Bronchial epithelial cell (primary cell): ENCODE measurements at regions not wholly inside any gene's neighbourhood (a gene's known extent, or its start where the extent isn't known, plus 50 kb on each side); places are given as distances from the start of the nearest gene placed in this dataset.

ENCODE experiments used
- DNase-seq: peaks from one replicate; pipeline ENCODE4 v3.0.0-alpha.2; 2010; ENCODE audit warnings: low read depth
- FAIRE-seq: peaks from 2 replicates; lab custom pipeline; 2011; peaks lifted over from hg19 to GRCh38; lab: Jason Lieb, UNC
- H3K27me3 ChIP-seq: 2 replicates; pipeline ENCODE4 v1.5.1; 2011; ENCODE audit warnings: low read length; ENCODE audit not compliant: control insufficient read depth, insufficient read depth
- H3K36me3 ChIP-seq: 2 replicates; pipeline ENCODE4 v1.5.1; 2011; ENCODE audit warnings: low read length; ENCODE audit not compliant: control insufficient read depth, insufficient read depth
- H3K4me3 ChIP-seq: 2 replicates; pipeline ENCODE4 v1.5.1; 2011; ENCODE audit warnings: mild to moderate bottlenecking, low read depth, low read length, control low read depth
- TF ChIP-seq, protein P1 (sequence below): IDR thresholded peaks from 2 replicates; pipeline ENCODE4 v1.5.1; 2011; ENCODE audit warnings: mild to moderate bottlenecking, moderate library complexity, low read length, control low read depth, inconsistent platforms; ENCODE audit not compliant: insufficient read depth, severe bottlenecking

DNA sequence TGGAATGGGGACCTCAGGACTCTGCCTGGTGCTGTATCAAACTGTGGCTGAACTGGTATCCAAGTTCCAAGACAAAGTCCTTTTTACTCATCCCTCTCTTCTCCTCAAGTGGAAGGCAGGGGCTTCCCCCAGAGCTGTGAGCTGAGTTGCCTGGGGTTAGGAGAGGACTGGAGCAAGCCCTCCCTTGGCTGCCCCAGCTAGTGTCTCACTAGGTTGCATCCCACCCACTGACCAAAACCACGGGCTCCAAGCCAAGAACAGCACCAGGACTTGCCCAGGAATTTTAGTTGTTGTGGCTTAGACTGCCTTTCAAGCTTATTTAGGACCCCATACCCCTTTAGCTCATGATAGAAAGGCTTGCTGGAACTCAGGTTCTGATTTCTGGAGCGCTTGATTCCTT, 158.7 kb upstream of the TNC start:
- no peak for FAIRE-seq
- Histone ChIP-seq H3K27me3 (no peaks in the 10 kb centered on the region), H3K36me3 (no peaks in the 10 kb centered on the region), H3K4me3 (no peak overlapping the region)
- no peak for DNase-seq
- TF ChIP-seq, protein P1, sequence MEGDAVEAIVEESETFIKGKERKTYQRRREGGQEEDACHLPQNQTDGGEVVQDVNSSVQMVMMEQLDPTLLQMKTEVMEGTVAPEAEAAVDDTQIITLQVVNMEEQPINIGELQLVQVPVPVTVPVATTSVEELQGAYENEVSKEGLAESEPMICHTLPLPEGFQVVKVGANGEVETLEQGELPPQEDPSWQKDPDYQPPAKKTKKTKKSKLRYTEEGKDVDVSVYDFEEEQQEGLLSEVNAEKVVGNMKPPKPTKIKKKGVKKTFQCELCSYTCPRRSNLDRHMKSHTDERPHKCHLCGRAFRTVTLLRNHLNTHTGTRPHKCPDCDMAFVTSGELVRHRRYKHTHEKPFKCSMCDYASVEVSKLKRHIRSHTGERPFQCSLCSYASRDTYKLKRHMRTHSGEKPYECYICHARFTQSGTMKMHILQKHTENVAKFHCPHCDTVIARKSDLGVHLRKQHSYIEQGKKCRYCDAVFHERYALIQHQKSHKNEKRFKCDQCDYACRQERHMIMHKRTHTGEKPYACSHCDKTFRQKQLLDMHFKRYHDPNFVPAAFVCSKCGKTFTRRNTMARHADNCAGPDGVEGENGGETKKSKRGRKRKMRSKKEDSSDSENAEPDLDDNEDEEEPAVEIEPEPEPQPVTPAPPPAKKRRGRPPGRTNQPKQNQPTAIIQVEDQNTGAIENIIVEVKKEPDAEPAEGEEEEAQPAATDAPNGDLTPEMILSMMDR = no peak

- no peaks in the 10 kb centered on the region for H3K36me3 ChIP-seq
- no peak for FAIRE-seq
- no peaks in the 10 kb centered on the region for H3K27me3 ChIP-seq
- TF ChIP-seq, protein P1 = no peak
- no peak overlapping the region for H3K4me3 ChIP-seq
- DNase-seq = no peak
Observed at GRCh38 chr9:115277301-115277700, 159.3 kb upstream of the TNC start.

DNA sequence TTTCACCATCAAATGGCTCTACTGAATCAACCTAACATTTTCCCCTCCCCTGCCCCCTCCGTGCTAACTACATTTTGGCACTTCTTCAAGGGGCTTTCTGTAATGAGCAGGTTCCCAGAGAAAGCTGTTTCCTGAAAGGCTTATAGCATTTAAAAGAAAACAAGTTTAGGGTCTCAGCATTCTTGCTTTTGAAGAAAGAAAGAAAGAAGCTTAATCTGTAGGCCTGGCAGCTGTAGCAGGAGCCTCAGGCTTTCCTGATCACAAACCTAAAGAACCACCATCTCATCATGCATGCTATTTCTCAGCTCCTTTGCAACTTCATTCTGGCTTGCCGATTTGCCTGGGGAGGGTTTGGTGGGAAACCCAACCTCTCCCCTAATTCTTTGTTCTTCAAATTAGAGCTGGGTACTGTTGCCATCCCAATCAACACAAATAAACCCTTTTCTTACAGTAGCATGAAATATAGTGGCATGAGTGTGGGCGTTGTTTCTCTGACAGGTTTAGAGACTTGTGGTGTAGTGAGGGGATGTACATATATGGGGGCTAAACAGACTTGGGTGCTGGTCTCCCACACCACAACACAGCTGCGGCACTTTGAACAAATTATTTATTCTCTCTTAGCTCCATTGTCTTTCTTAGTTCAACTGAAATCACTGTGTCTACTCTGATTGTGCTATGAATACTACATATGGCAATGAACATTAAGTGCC, 160.5 kb upstream of the TNC start:
- Histone ChIP-seq H3K27me3 (no peaks in the 10 kb centered on the region), H3K36me3 (no peaks in the 10 kb centered on the region), H3K4me3 (no peak overlapping the region)
- TF ChIP-seq, protein P1 = no peak
- DNase-seq = no peak
- no peak for FAIRE-seq

- Histone ChIP-seq H3K27me3 (no peaks in the 10 kb centered on the region), H3K36me3 (no peaks in the 10 kb centered on the region), H3K4me3 (no peak overlapping the region)
- FAIRE-seq = no peak
- no peak for DNase-seq
- TF ChIP-seq, protein P1 = no peak
Observed at GRCh38 chr9:115283395-115283794, 165.4 kb upstream of the TNC start.

GRCh38 chr9:115285836-115286235, 167.9 kb upstream of the TNC start:
- Histone ChIP-seq H3K27me3 (no peaks in the 10 kb centered on the region), H3K4me3 (no peak overlapping the region), H3K36me3 (no peaks in the 10 kb centered on the region)
- FAIRE-seq (no peak), DNase-seq (no peak)
- TF ChIP-seq, protein P1 = no peak

GRCh38 chr9:115286411-115286810, 168.5 kb upstream of the TNC start:
- no peak for FAIRE-seq

More at GRCh38 chr9:115286411-115286810, 168.5 kb upstream of the TNC start:
- TF ChIP-seq, protein P1 = no peak
- Histone ChIP-seq H3K27me3 (no peaks in the 10 kb centered on the region), H3K4me3 (no peak overlapping the region), H3K36me3 (no peaks in the 10 kb centered on the region)
- DNase-seq = no peak
